Cardiac fibroblast (primary cell): ENCODE measurements at regions not wholly inside any gene's neighbourhood (a gene's known extent, or its start where the extent isn't known, plus 50 kb on each side); places are given as distances from the start of the nearest gene placed in this dataset.
A peak's percentile ranks its signal among the peaks of the same experiment; 100 is the strongest.

Experiments used
- DNase-seq, 2 donors: peaks; one replicate each; pipeline versions ENCODE4 v3.0.0 to v3.0.0-alpha.2; 2010; ENCODE audit warnings: low read depth in 2 of 2
- H3K4me3 ChIP-seq, 2 donors: replicated peaks in 1 of 2; 1 replicate in 1 of 2; 2 replicates in 1 of 2; pipeline ENCODE4 v1.5.1; 2011; ENCODE audit warnings: low read depth in 2 of 2, low read length in 2 of 2, mild to moderate bottlenecking in 2 of 2, moderate library complexity in 1 of 2
- TF ChIP-seq, protein P1 (sequence below): IDR thresholded peaks from one replicate; pipeline ENCODE4 v1.5.1; 2011; ENCODE audit warnings: low read depth, mild to moderate bottlenecking, low read length, inconsistent platforms

DNA sequence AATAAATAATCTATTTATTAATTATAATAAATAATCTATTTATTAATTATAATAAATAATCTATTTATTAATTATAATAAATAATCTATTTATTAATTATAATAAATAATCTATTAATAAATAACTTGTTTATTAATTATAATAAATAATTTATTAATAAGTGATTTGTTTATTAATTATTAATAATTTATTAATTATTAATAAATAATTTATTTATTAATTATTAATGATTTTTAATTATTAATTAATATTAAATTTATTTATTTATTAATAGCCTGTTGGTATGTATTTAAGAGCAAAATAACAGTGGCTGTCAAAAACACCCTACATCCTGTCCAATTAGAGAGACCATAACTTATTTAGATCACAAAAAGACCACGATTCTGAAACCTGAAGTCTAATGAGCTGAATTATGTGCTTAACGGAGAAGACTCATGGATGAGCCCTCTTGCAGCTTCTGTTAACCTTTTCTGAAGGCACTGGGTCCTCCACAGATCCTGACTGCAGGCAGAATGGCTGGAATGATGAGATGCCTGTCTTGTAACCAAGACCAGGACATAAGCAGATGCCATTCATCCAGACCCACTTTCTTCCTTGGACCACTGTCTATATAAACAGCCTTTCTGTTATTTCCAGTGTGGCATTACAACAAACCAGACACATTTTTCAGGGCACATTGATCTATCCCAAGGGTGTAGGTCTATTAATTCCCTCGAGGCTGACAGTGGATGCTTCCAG lies 134.2 kb downstream of the SETD4 start:
- TF ChIP-seq, protein P1, sequence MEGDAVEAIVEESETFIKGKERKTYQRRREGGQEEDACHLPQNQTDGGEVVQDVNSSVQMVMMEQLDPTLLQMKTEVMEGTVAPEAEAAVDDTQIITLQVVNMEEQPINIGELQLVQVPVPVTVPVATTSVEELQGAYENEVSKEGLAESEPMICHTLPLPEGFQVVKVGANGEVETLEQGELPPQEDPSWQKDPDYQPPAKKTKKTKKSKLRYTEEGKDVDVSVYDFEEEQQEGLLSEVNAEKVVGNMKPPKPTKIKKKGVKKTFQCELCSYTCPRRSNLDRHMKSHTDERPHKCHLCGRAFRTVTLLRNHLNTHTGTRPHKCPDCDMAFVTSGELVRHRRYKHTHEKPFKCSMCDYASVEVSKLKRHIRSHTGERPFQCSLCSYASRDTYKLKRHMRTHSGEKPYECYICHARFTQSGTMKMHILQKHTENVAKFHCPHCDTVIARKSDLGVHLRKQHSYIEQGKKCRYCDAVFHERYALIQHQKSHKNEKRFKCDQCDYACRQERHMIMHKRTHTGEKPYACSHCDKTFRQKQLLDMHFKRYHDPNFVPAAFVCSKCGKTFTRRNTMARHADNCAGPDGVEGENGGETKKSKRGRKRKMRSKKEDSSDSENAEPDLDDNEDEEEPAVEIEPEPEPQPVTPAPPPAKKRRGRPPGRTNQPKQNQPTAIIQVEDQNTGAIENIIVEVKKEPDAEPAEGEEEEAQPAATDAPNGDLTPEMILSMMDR, result no peak
- no peak for DNase-seq
- no peak overlapping the region for H3K4me3 ChIP-seq

DNA sequence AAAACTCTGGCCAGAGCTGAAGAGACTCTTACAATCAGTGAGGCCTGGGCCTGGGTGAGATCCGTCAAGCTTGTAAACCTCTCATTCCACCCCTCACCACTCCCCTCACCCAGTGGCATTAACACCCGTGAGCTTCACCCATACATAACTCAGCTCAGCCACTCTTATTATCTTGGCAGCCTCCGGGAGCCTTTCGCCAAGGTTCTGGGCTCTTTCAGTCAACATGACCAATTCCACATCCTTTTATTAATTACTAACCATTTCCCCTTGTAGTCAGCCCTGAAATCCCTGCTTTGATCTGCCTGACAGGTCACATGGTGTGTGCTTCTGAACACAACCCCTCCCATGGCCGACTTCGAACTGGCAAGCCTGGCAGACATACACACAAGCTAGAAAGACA lies 134.8 kb downstream of the SETD4 start:
- H3K4me3 ChIP-seq, result no peak overlapping the region
- peak; percentile 37 to 90 for DNase-seq
- TF ChIP-seq, protein P1, result no peak

DNA sequence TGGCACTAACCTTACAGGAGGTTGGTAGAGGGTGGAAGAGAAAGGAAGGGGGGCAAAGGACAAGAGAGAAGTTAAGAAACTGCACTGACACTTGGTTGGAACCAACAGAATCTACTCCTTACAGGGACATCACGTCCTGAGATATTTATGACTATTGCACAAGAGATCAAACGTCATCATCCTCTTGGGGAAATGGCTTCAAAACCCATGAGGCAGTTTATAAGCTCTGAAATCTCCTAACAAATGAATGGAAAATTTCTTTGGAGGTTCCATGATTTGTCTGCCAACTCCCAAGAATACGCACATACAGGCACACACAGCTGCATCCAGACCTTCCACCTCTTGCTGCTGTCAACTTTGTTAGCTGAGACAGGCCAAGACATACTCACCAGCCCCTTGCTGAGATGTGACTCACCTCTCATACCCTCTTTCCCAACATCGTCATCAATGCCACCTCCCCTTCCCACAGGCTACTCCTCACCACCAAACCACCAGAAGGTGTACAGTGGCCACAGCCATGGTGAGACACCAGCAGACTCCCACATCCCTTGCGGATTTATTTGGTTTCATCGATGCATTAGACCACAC lies 135.5 kb downstream of the SETD4 start:
- DNase-seq, result peak; percentile 74 to 89
- no peak overlapping the region for H3K4me3 ChIP-seq
- TF ChIP-seq, protein P1, result no peak

- no peak overlapping the region for H3K4me3 ChIP-seq
- TF ChIP-seq, protein P1, result no peak
- DNase-seq, result no peak
Observed at GRCh38 chr21:35923971-35924370, 136.4 kb downstream of the SETD4 start.

DNA sequence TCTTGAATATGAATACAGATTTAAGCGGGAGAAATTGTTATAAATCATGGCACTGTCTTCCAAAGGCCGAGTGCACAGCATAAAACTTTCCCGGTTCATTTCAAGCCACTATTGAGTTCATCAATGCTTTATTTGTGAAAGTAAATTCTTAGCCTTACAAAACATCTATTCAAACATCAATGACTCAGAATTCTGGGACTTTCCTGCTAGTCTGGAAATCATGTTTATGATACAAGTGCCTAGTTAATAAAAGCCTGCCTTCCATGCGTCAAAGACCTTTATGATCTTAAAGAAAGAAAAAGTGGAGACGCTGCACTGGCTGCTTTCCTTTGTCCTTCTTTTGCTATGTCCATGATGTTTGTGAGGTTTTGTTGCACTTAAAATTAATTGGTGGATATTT lies 137.7 kb downstream of the SETD4 start:
- TF ChIP-seq, protein P1, result no peak
- peak in 1 of 2 donors; percentile 38 for DNase-seq
- no peak overlapping the region for H3K4me3 ChIP-seq

DNA sequence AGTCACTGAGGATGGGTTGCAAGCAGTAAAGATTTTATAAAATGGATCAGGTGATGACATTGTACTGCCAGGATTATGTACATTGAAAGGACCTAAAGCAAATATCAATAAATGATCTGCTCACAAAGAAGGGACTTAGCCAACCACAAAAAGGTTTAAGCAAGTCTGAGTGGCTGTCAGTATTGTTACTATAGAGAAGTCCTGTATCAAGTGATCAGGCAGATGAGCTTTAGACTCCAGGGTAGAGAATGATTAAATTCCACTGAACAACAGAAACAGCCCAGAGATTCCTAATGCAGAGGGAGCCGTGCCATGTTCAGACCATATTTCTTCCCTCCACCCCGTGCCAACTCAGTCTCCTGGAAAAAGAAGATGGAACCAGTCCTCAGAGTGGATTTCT lies 138.9 kb downstream of the SETD4 start:
- TF ChIP-seq, protein P1, result no peak
- DNase-seq, result no peak
- no peak overlapping the region for H3K4me3 ChIP-seq
